GM12878 (cell line): ENCODE measurements at regions not wholly inside any gene's neighbourhood (a gene's known extent, or its start where the extent isn't known, plus 50 kb on each side); places are given as distances from the start of the nearest gene placed in this dataset.

ENCODE experiments used
- KDM1A ChIP-seq: fragments of 200-600 bp; sonication (generic); IDR thresholded peaks from 2 replicates; pipeline ENCODE4 v1.6.1; 2016; ENCODE audit warnings: borderline replicate concordance
- POLR2AphosphoS5 ChIP-seq: IDR thresholded peaks from 2 replicates; pipeline ENCODE4 v1.6.1; 2011; ENCODE audit warnings: mild to moderate bottlenecking, low read length, inconsistent platforms
- RFX5 ChIP-seq: IDR thresholded peaks from 2 replicates; pipeline ENCODE4 v1.6.1; 2011; ENCODE audit warnings: low read depth, low read length, improper control_type of control experiment
- ZNF24 ChIP-seq: fragments of 450-650 bp; IDR thresholded peaks from 2 replicates; pipeline ENCODE4 v1.6.1; 2017; ENCODE audit warnings: antibody characterized with exemption, mild to moderate bottlenecking
- TF ChIP-seq, protein P1 (sequence below): IDR thresholded peaks from 2 replicates; pipeline ENCODE4 v1.6.1; 2012; ENCODE audit warnings: mild to moderate bottlenecking, low read depth, low read length
- TF ChIP-seq, protein P2 (sequence below), 3 experiments: IDR thresholded peaks in 2 of 3; conservative IDR thresholded peaks in 1 of 3; 2 replicates each; pipeline ENCODE4 v1.5.1; 2011; ENCODE audit warnings: low read depth in 3 of 3, low read length in 3 of 3, mild to moderate bottlenecking in 3 of 3, control low read depth in 2 of 3, moderate library complexity in 2 of 3, inconsistent platforms in 1 of 3, mixed read lengths in 1 of 3; ENCODE audit not compliant: control insufficient read depth in 2 of 3, insufficient read depth in 1 of 3; ENCODE audit errors: extremely low read depth in 1 of 3

DNA sequence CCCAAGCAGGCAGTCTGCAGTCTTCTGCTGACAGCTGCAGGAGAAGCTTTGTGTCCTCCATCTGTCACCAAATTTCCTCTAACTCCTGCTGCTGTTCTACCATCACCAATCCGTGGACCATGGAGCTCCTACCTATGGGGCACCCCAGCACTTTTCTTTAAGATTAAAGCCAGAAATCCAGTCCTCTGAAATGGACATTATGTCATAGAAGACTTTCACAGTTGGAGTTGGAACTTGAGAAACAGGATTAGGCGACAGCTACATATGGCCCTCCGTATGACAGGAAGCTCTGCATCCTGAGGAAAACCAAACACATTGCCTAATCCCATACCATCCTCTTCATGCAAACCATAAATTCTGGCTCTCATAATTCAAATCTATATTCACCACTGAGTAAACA, 470.6 kb upstream of the GALNTL6 start:
- TF ChIP-seq, protein P1, sequence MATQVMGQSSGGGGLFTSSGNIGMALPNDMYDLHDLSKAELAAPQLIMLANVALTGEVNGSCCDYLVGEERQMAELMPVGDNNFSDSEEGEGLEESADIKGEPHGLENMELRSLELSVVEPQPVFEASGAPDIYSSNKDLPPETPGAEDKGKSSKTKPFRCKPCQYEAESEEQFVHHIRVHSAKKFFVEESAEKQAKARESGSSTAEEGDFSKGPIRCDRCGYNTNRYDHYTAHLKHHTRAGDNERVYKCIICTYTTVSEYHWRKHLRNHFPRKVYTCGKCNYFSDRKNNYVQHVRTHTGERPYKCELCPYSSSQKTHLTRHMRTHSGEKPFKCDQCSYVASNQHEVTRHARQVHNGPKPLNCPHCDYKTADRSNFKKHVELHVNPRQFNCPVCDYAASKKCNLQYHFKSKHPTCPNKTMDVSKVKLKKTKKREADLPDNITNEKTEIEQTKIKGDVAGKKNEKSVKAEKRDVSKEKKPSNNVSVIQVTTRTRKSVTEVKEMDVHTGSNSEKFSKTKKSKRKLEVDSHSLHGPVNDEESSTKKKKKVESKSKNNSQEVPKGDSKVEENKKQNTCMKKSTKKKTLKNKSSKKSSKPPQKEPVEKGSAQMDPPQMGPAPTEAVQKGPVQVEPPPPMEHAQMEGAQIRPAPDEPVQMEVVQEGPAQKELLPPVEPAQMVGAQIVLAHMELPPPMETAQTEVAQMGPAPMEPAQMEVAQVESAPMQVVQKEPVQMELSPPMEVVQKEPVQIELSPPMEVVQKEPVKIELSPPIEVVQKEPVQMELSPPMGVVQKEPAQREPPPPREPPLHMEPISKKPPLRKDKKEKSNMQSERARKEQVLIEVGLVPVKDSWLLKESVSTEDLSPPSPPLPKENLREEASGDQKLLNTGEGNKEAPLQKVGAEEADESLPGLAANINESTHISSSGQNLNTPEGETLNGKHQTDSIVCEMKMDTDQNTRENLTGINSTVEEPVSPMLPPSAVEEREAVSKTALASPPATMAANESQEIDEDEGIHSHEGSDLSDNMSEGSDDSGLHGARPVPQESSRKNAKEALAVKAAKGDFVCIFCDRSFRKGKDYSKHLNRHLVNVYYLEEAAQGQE: no peak
- TF ChIP-seq, protein P2, sequence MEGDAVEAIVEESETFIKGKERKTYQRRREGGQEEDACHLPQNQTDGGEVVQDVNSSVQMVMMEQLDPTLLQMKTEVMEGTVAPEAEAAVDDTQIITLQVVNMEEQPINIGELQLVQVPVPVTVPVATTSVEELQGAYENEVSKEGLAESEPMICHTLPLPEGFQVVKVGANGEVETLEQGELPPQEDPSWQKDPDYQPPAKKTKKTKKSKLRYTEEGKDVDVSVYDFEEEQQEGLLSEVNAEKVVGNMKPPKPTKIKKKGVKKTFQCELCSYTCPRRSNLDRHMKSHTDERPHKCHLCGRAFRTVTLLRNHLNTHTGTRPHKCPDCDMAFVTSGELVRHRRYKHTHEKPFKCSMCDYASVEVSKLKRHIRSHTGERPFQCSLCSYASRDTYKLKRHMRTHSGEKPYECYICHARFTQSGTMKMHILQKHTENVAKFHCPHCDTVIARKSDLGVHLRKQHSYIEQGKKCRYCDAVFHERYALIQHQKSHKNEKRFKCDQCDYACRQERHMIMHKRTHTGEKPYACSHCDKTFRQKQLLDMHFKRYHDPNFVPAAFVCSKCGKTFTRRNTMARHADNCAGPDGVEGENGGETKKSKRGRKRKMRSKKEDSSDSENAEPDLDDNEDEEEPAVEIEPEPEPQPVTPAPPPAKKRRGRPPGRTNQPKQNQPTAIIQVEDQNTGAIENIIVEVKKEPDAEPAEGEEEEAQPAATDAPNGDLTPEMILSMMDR (IDR thresholded peaks at IDR 0.05 in 2 of 3, conservative IDR thresholded peaks at IDR 0.05 in 1 of 3; ENCODE audit: control insufficient read depth in 2 of 3, extremely low read depth in 1 of 3, insufficient read depth in 1 of 3, low read depth in 3 of 3, low read length in 3 of 3): no peak
- TF ChIP-seq ZNF24 (no peak), POLR2AphosphoS5 (no peak), KDM1A (no peak), RFX5 (no peak)
